Hepatocyte (in vitro differentiated cells): ENCODE measurements at regions not wholly inside any gene's neighbourhood (a gene's known extent, or its start where the extent isn't known, plus 50 kb on each side); places are given as distances from the start of the nearest gene placed in this dataset.
"Not testable (repeated sequence)": the region's sequence is repeated elsewhere in the genome, so short reads cannot be mapped to it uniquely, and the experiment has no call there.

Source experiments
- EZH2phosphoT487 ChIP-seq: fragments of 200-600 bp; sonication (generic); IDR thresholded peaks from one replicate; pipeline ENCODE4 v1.6.1; 2018; ENCODE audit warnings: antibody characterized with exemption, mild to moderate bottlenecking, low read depth, moderate library complexity; ENCODE audit not compliant: unreplicated experiment, severe bottlenecking
- TF ChIP-seq, protein P1 (sequence below): fragments of 200-600 bp; sonication (generic); IDR thresholded peaks from 2 replicates; pipeline ENCODE4 v1.5.1; 2016; ENCODE audit warnings: antibody characterized with exemption, mild to moderate bottlenecking; ENCODE audit not compliant: poor library complexity

GRCh38 chr4:183818591-183818990, 86.5 kb upstream of the STOX2 start:
- TF ChIP-seq, protein P1, sequence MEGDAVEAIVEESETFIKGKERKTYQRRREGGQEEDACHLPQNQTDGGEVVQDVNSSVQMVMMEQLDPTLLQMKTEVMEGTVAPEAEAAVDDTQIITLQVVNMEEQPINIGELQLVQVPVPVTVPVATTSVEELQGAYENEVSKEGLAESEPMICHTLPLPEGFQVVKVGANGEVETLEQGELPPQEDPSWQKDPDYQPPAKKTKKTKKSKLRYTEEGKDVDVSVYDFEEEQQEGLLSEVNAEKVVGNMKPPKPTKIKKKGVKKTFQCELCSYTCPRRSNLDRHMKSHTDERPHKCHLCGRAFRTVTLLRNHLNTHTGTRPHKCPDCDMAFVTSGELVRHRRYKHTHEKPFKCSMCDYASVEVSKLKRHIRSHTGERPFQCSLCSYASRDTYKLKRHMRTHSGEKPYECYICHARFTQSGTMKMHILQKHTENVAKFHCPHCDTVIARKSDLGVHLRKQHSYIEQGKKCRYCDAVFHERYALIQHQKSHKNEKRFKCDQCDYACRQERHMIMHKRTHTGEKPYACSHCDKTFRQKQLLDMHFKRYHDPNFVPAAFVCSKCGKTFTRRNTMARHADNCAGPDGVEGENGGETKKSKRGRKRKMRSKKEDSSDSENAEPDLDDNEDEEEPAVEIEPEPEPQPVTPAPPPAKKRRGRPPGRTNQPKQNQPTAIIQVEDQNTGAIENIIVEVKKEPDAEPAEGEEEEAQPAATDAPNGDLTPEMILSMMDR = not testable (repeated sequence)
- not testable (repeated sequence) for TF ChIP-seq EZH2phosphoT487
